CD4-positive, alpha-beta T cell (primary cell): ENCODE measurements at regions not wholly inside any gene's neighbourhood (a gene's known extent, or its start where the extent isn't known, plus 50 kb on each side); places are given as distances from the start of the nearest gene placed in this dataset.

Experiments
- ATAC-seq: fragments of 200-7000 bp; cut with Tn5 transposase; one replicate; pipeline ENCODE4 v1.10.0; 2022; ENCODE audit warnings: mild to moderate bottlenecking; ENCODE audit not compliant: poor library complexity
- CTCF ChIA-PET: fragments of 350-600 bp; sonication (Branson Sonifier 250); formaldehyde crosslinking; loops from one replicate; lab custom pipeline; 2021; ENCODE audit warnings: antibody characterized with exemption, inconsistent platforms; lab: Charles Lee
- POLR2A ChIA-PET: fragments of 350-600 bp; sonication (Branson Sonifier 250); formaldehyde crosslinking; loops from one replicate; lab custom pipeline; 2021; ENCODE audit warnings: antibody characterized with exemption, inconsistent platforms; lab: Charles Lee
- DNase-seq, 14 experiments: peaks; one replicate each; pipeline ENCODE4 v3.0.0-alpha.2; 2013 to 2020; ENCODE audit warnings: mixed read lengths in 2 of 14
- H3K27ac ChIP-seq, 2 donors: one replicate each; pipeline versions ENCODE4 v1.5.1 to v1.7.0; 2013; ENCODE audit warnings: low read length in 2 of 2, low read depth in 1 of 2, mild to moderate bottlenecking in 1 of 2
- H3K27me3 ChIP-seq, 2 experiments: 1 replicate in 1 of 2; 2 replicates in 1 of 2; pipeline versions ENCODE4 v1.6.1 to v1.7.0; 2013; ENCODE audit warnings: low read length in 2 of 2, control low read depth in 1 of 2, mild to moderate bottlenecking in 1 of 2, moderate library complexity in 1 of 2; ENCODE audit not compliant: insufficient read depth in 2 of 2, control insufficient read depth in 1 of 2
- H3K36me3 ChIP-seq: one replicate; pipeline ENCODE4 v1.6.1; 2013; ENCODE audit warnings: low read length, control low read depth; ENCODE audit not compliant: insufficient read depth
- H3K4me1 ChIP-seq: one replicate; pipeline ENCODE4 v1.6.1; 2013; ENCODE audit warnings: low read length, control low read depth; ENCODE audit not compliant: insufficient read depth
- H3K4me3 ChIP-seq: one replicate; pipeline ENCODE4 v1.5.1; 2013; ENCODE audit warnings: mild to moderate bottlenecking, low read length, moderate library complexity
- H3K9me3 ChIP-seq, 2 experiments: 1 replicate in 1 of 2; 2 replicates in 1 of 2; pipeline versions ENCODE4 v1.6.1 to v1.7.0; 2013; ENCODE audit warnings: low read length in 2 of 2, mild to moderate bottlenecking in 2 of 2, control low read depth in 1 of 2, moderate library complexity in 1 of 2; ENCODE audit not compliant: control insufficient read depth in 1 of 2, insufficient read depth in 1 of 2
- H3K27ac Mint-ChIP-seq: one replicate; pipeline ENCODE4 v1.8.0; 2020; ENCODE audit warnings: mixed read lengths
- H3K27me3 Mint-ChIP-seq: one replicate; pipeline ENCODE4 v1.8.0; 2021; ENCODE audit warnings: mixed read lengths
- H3K36me3 Mint-ChIP-seq: one replicate; pipeline ENCODE4 v1.8.0; 2021; ENCODE audit warnings: low read depth, mixed read lengths
- H3K4me1 Mint-ChIP-seq: one replicate; pipeline ENCODE4 v1.8.0; 2021; ENCODE audit warnings: low read depth, mixed read lengths
- H3K4me3 Mint-ChIP-seq: one replicate; pipeline ENCODE4 v1.8.0; 2020; ENCODE audit warnings: mild to moderate bottlenecking, mixed read lengths
- H3K9me3 Mint-ChIP-seq: one replicate; pipeline ENCODE4 v1.8.0; 2020; ENCODE audit warnings: mixed read lengths
- intact Hi-C, 2 experiments: fragments of 100-400 bp; cut with DNase I in 1 of 2; cut with micrococcal nuclease in 1 of 2; formaldehyde crosslinking; loops; one replicate each; pipeline versions ENCODE4 v1.15.1 to v1.9.0; 2023 to 2025; cut with DNase I, micrococcal nuclease
- TF ChIP-seq, protein P1 (sequence below): fragments of 200-600 bp; IDR thresholded peaks from one replicate; pipeline ENCODE4 v1.8.0; 2022; ENCODE audit warnings: antibody characterized with exemption, mild to moderate bottlenecking

GRCh38 chr11:116647305-116648080, 125.3 kb downstream of the BUD13 start:
- Mint-ChIP-seq H3K36me3 (no peaks in the 10 kb centered on the region), H3K27me3 (no peaks in the 10 kb centered on the region), H3K4me1 (no peaks in the 10 kb centered on the region), H3K9me3 (no peaks in the 10 kb centered on the region), H3K4me3 (no peak overlapping the region), H3K27ac (no peak overlapping the region)
- no peak for DNase-seq
- ChIA-PET CTCF (no interaction called here), POLR2A (no interaction called here)
- no peaks in the 10 kb centered on the region for H3K9me3 ChIP-seq
- H3K27ac ChIP-seq: no peak overlapping the region
- H3K27me3 ChIP-seq: no peaks in the 10 kb centered on the region
- intact Hi-C loops: no loop called here
- TF ChIP-seq, protein P1, sequence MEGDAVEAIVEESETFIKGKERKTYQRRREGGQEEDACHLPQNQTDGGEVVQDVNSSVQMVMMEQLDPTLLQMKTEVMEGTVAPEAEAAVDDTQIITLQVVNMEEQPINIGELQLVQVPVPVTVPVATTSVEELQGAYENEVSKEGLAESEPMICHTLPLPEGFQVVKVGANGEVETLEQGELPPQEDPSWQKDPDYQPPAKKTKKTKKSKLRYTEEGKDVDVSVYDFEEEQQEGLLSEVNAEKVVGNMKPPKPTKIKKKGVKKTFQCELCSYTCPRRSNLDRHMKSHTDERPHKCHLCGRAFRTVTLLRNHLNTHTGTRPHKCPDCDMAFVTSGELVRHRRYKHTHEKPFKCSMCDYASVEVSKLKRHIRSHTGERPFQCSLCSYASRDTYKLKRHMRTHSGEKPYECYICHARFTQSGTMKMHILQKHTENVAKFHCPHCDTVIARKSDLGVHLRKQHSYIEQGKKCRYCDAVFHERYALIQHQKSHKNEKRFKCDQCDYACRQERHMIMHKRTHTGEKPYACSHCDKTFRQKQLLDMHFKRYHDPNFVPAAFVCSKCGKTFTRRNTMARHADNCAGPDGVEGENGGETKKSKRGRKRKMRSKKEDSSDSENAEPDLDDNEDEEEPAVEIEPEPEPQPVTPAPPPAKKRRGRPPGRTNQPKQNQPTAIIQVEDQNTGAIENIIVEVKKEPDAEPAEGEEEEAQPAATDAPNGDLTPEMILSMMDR: no peak
- H3K4me3 ChIP-seq: no peak overlapping the region
- no peaks in the 10 kb centered on the region for H3K36me3 ChIP-seq
- no peak for ATAC-seq
- H3K4me1 ChIP-seq: no peaks in the 10 kb centered on the region

GRCh38 chr11:116646191-116646590, 126.6 kb downstream of the BUD13 start:
- H3K27ac Mint-ChIP-seq: no peak overlapping the region
- no peaks in the 10 kb centered on the region for H3K9me3 Mint-ChIP-seq
- ATAC-seq (no peak), DNase-seq (no peak)
- intact Hi-C loops: no loop called here
- no peaks in the 10 kb centered on the region for H3K27me3 Mint-ChIP-seq
- no peak overlapping the region for H3K4me3 ChIP-seq
- TF ChIP-seq, protein P1: no peak
- ChIA-PET POLR2A (no interaction called here), CTCF (no interaction called here)
- H3K4me3 Mint-ChIP-seq: no peak overlapping the region
- H3K27ac ChIP-seq: no peak overlapping the region
- peaks cover 0 to 5% of the 10 kb centered on the region in 2 experiments for H3K9me3 ChIP-seq
- H3K4me1 ChIP-seq: no peaks in the 10 kb centered on the region
- H3K27me3 ChIP-seq: peaks cover 0 to 3% of the 10 kb centered on the region in 2 experiments
- H3K4me1 Mint-ChIP-seq: no peaks in the 10 kb centered on the region
- no peaks in the 10 kb centered on the region for H3K36me3 ChIP-seq
- no peaks in the 10 kb centered on the region for H3K36me3 Mint-ChIP-seq

DNA sequence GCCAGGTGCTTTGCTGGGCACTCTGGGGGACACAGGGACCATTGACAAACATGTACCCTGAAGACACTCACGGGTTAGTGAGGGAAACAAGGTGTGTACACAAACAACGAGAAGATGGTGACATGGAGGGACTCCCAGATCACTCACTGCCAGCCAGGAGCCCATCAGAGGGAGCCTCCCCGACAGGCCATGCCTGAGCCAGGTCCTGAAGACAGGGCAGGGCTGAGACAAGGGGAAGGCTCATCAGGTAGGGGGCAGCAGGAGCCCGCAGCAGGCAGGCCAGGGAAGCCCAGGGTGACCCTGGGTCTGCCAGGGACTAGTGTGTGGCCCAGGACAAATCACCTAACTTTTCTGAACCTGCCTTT, 127.9 kb downstream of the BUD13 start:
- Histone ChIP-seq H3K27me3 (peaks cover 0 to 4% of the 10 kb centered on the region in 2 experiments), H3K36me3 (no peaks in the 10 kb centered on the region), H3K4me1 (no peaks in the 10 kb centered on the region), H3K4me3 (no peak overlapping the region), H3K27ac (no peak overlapping the region), H3K9me3 (peaks cover 0 to 5% of the 10 kb centered on the region in 2 experiments)
- DNase-seq: no peak
- ATAC-seq: no peak
- H3K4me1 Mint-ChIP-seq: no peaks in the 10 kb centered on the region
- intact Hi-C loops: no loop called here
- H3K9me3 Mint-ChIP-seq: no peaks in the 10 kb centered on the region
- CTCF ChIA-PET: no interaction called here
- TF ChIP-seq, protein P1: no peak
- H3K36me3 Mint-ChIP-seq: no peaks in the 10 kb centered on the region
- no peaks in the 10 kb centered on the region for H3K27me3 Mint-ChIP-seq
- H3K4me3 Mint-ChIP-seq: no peak overlapping the region
- H3K27ac Mint-ChIP-seq: no peak overlapping the region
- POLR2A ChIA-PET: no interaction called here
